Neuronal stem cell (in vitro differentiated cells): ENCODE measurements at regions not wholly inside any gene's neighbourhood (a gene's known extent, or its start where the extent isn't known, plus 50 kb on each side); places are given as distances from the start of the nearest gene placed in this dataset.

Source experiments
- DNase-seq: peaks from one replicate; pipeline ENCODE4 v3.0.0-alpha.2; 2013; ENCODE audit warnings: low spot score
- H2AFZ ChIP-seq: one replicate; pipeline ENCODE4 v1.6.1; 2013; ENCODE audit warnings: mild to moderate bottlenecking, low read length, inconsistent platforms
- H2AK5ac ChIP-seq: 2 replicates; pipeline ENCODE4 v1.6.1; 2013; ENCODE audit warnings: low read depth, mild to moderate bottlenecking, inconsistent platforms, low read length, moderate library complexity, mixed read lengths
- H2BK120ac ChIP-seq: 2 replicates; pipeline ENCODE4 v1.6.1; 2013; ENCODE audit warnings: low read depth, mild to moderate bottlenecking, inconsistent platforms, low read length, moderate library complexity, mixed read lengths
- H2BK12ac ChIP-seq: one replicate; pipeline ENCODE4 v1.6.1; 2013; ENCODE audit warnings: low read length, inconsistent platforms
- H2BK15ac ChIP-seq: 2 replicates; pipeline ENCODE4 v1.6.1; 2013; ENCODE audit warnings: mild to moderate bottlenecking, low read length, inconsistent platforms, mixed read lengths
- H2BK5ac ChIP-seq: one replicate; pipeline ENCODE4 v1.6.1; 2013; ENCODE audit warnings: inconsistent platforms, mild to moderate bottlenecking, low read length, moderate library complexity
- H3K14ac ChIP-seq: one replicate; pipeline ENCODE4 v1.6.1; 2013; ENCODE audit warnings: low read length, inconsistent platforms
- H3K18ac ChIP-seq: 2 replicates; pipeline ENCODE4 v1.6.1; 2013; ENCODE audit warnings: low read length, inconsistent platforms
- H3K23ac ChIP-seq: 2 replicates; pipeline ENCODE4 v1.6.1; 2013; ENCODE audit warnings: low read depth, mild to moderate bottlenecking, mixed read lengths, low read length, inconsistent platforms; ENCODE audit not compliant: poor library complexity
- H3K27ac ChIP-seq: replicated peaks from 3 replicates; pipeline ENCODE4 v1.5.1; 2013; ENCODE audit warnings: low read length, inconsistent platforms
- H3K27me3 ChIP-seq, 3 experiments: 2 replicates each; pipeline ENCODE4 v1.6.1; 2013; ENCODE audit warnings: low read length in 3 of 3, mild to moderate bottlenecking in 2 of 3, inconsistent platforms in 1 of 3, low read depth in 1 of 3, mixed read lengths in 1 of 3, moderate library complexity in 1 of 3; ENCODE audit not compliant: control insufficient read depth in 3 of 3, insufficient read depth in 3 of 3
- H3K36me3 ChIP-seq, 2 donors: replicated peaks in 1 of 2; 2 replicates each; pipeline ENCODE4 v1.6.1; 2013; ENCODE audit warnings: low read length in 2 of 2; ENCODE audit not compliant: control insufficient read depth in 2 of 2, insufficient read depth in 2 of 2
- H3K4ac ChIP-seq: 2 replicates; pipeline ENCODE4 v1.6.1; 2013; ENCODE audit warnings: inconsistent platforms, mild to moderate bottlenecking, low read length, moderate library complexity
- H3K4me1 ChIP-seq, 2 donors: 1 replicate in 1 of 2; 2 replicates in 1 of 2; pipeline ENCODE4 v1.6.1; 2013; ENCODE audit warnings: low read length in 2 of 2, low read depth in 1 of 2; ENCODE audit not compliant: control insufficient read depth in 2 of 2, insufficient read depth in 1 of 2
- H3K4me2 ChIP-seq: one replicate; pipeline ENCODE4 v1.6.1; 2013; ENCODE audit warnings: mild to moderate bottlenecking, low read length, inconsistent platforms; ENCODE audit not compliant: insufficient read depth, poor library complexity, severe bottlenecking
- H3K4me3 ChIP-seq, 2 donors: 2 replicates each; pipeline ENCODE4 v1.5.1; 2013; ENCODE audit warnings: low read length in 2 of 2, mild to moderate bottlenecking in 2 of 2, inconsistent platforms in 1 of 2, moderate library complexity in 1 of 2
- H3K79me1 ChIP-seq: one replicate; pipeline ENCODE4 v1.6.1; 2013; ENCODE audit warnings: low read depth, mild to moderate bottlenecking, inconsistent platforms, low read length, moderate library complexity
- H3K9ac ChIP-seq: one replicate; pipeline ENCODE4 v1.6.1; 2013; ENCODE audit warnings: mild to moderate bottlenecking, low read depth, low read length, inconsistent platforms; ENCODE audit not compliant: poor library complexity
- H3K9me3 ChIP-seq, 2 donors: replicated peaks in 1 of 2; 2 replicates each; pipeline versions ENCODE3 to v1.6.1; 2013; ENCODE audit warnings: low read length in 2 of 2, mild to moderate bottlenecking in 2 of 2, inconsistent platforms in 1 of 2, low read depth in 1 of 2, mixed read lengths in 1 of 2, moderate library complexity in 1 of 2; ENCODE audit not compliant: control insufficient read depth in 2 of 2, insufficient read depth in 1 of 2
- H4K8ac ChIP-seq: one replicate; pipeline ENCODE4 v1.6.1; 2013; ENCODE audit warnings: low read depth, mild to moderate bottlenecking, inconsistent platforms, low read length, moderate library complexity
- H4K91ac ChIP-seq: one replicate; pipeline ENCODE4 v1.6.1; 2013; ENCODE audit warnings: low read length, low read depth, mild to moderate bottlenecking, inconsistent platforms; ENCODE audit not compliant: poor library complexity
- WGBS, 2 donors: extraction: QIAGEN DNeasy Blood & Tissue Kit; methylation state at CpG; one replicate each; pipeline ENCODE4 v1.1.7; 2013; ENCODE audit warnings: missing lambda C conversion rate in 2 of 2, mixed read lengths in 1 of 2; ENCODE audit not compliant: insufficient read length in 2 of 2, insufficient replicate concordance in 1 of 2; ENCODE audit errors: extremely low coverage in 2 of 2; 5-methylcytosine and 5-hydroxymethylcytosine counted together

DNA sequence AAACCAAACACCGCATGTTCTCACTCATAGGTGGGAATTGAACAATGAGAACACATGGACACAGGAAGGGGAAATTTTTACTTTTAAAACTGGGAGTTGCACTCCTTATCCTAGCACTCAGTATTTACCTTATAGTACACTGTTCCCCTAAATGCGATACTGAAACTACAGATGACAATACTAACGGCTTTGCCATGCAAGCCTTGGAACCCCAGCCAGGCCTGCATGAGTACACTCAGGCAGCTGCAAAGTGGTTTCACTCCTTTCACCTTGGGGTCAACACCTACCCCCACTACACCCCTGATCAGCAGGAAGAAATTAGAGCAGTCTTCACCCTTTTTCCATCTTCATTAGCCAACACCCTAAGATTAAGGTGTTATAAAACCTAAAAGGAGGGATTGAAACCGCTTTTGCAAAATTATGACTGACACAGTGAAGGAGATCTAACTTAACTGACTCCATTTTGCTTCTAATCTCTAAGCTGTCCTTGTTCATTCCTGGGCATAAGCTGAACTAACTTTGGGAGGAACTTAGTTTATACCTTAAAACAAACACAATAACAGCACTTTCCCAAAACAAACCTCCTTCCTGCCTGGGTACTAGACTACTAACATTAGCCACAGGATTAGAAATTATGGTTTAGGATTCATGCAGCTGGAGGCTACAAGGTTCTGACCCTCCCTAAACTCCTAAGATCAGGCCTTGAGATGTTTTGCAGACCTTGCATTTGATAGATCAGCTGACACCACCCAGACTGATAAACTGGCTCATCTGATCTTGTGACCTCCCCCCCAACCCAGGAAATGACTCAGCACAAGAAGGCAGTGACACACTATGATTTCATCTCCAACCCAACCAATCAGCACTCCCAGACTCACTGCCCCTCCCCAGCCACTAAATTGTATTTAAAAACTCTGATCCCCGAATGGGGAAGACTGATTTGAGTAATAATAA is 452.1 kb upstream of the PPP2R3A start:
- H2BK12ac ChIP-seq, result no peak overlapping the region
- no peak overlapping the region for H3K9ac ChIP-seq
- no peak overlapping the region for H2BK15ac ChIP-seq
- H3K14ac ChIP-seq, result no peak overlapping the region
- H4K91ac ChIP-seq, result no peak overlapping the region
- H2BK5ac ChIP-seq, result no peak overlapping the region
- no peak for DNase-seq
- no peaks in the 10 kb centered on the region for H3K9me3 ChIP-seq
- no peak overlapping the region for H2BK120ac ChIP-seq
- peak overlapping the region; percentile 3 for H2AFZ ChIP-seq
- WGBS, 2 donors, result no CpG with 5 or more reads among the region's 5 CpGs
- H2AK5ac ChIP-seq, result no peak overlapping the region
- H3K4me2 ChIP-seq, result no peak overlapping the region
- no peaks in the 10 kb centered on the region for H3K4me1 ChIP-seq
- H3K27me3 ChIP-seq, result no peaks in the 10 kb centered on the region
- H3K27ac ChIP-seq, result no peak overlapping the region
- no peak overlapping the region for H3K23ac ChIP-seq
- no peak overlapping the region for H3K4ac ChIP-seq
- H3K18ac ChIP-seq, result no peak overlapping the region
- H3K4me3 ChIP-seq, result no peak overlapping the region
- H3K36me3 ChIP-seq, result no peaks in the 10 kb centered on the region
- no peak overlapping the region for H4K8ac ChIP-seq
- H3K79me1 ChIP-seq, result no peaks in the 10 kb centered on the region

DNA sequence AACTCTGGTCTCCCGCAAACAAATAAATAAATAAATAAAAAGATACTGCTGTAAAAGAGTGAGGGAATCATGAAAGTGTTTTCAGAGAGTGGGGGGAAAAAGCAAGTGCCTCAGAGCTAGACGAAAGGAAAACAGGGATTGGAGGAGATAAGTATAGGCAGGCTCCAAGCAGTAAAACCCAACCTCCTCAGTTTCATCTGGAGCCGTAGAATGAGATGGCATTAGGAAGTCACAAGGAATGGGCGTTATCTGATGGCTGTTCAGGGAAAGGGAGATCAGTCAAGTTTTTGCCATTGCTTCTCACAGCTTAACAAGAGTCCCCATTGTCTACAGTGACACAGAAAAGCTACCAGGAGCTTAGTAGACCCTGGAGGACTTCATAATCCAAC is 451.5 kb upstream of the PPP2R3A start:
- Histone ChIP-seq H2BK120ac (no peak overlapping the region), H3K14ac (no peak overlapping the region), H3K18ac (no peak overlapping the region), H3K9me3 (no peaks in the 10 kb centered on the region), H2AK5ac (no peak overlapping the region), H3K27ac (no peak overlapping the region), H2AFZ (no peak overlapping the region), H4K91ac (no peak overlapping the region), H3K4me1 (no peaks in the 10 kb centered on the region), H3K23ac (no peak overlapping the region), H3K9ac (no peak overlapping the region), H3K79me1 (no peaks in the 10 kb centered on the region), H3K36me3 (no peaks in the 10 kb centered on the region), H2BK5ac (no peak overlapping the region), H3K4me3 (no peak overlapping the region), H2BK15ac (no peak overlapping the region), H3K4me2 (no peak overlapping the region), H3K4ac (no peak overlapping the region), H3K27me3 (no peaks in the 10 kb centered on the region), H2BK12ac (no peak overlapping the region), H4K8ac (no peak overlapping the region)
- no CpG with 5 or more reads among the region's 4 CpGs for WGBS, 2 donors
- DNase-seq, result no peak

DNA sequence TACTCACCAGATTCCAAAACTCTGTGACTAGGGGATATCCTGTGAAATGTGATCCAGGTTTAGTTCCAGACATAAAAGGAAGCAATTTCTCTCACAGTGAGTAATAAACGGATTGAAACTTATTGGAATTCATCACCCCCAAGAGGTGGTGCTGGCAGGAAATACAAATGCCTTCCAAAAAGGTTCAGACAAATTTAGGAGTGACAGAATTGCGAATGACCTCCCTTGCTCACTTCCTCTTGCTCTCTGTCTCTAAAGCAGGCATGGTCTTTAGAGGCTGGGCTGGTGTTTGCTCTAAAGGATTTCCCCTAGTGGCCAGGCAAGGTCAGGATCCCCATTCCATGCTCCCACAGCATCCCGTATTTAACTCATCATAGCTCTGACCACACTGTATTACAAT is 449.4 kb upstream of the PPP2R3A start:
- Histone ChIP-seq H3K9ac (no peak overlapping the region), H2BK15ac (no peak overlapping the region), H3K18ac (no peak overlapping the region), H3K79me1 (no peaks in the 10 kb centered on the region), H3K4me2 (no peak overlapping the region), H3K14ac (no peak overlapping the region), H3K4me3 (no peak overlapping the region), H3K36me3 (no peaks in the 10 kb centered on the region), H3K27ac (no peak overlapping the region), H2AFZ (no peak overlapping the region), H2BK120ac (no peak overlapping the region), H3K9me3 (no peaks in the 10 kb centered on the region), H3K4ac (no peak overlapping the region), H4K91ac (no peak overlapping the region), H3K23ac (no peak overlapping the region), H2AK5ac (no peak overlapping the region), H2BK12ac (no peak overlapping the region), H3K4me1 (no peaks in the 10 kb centered on the region), H2BK5ac (no peak overlapping the region), H3K27me3 (no peaks in the 10 kb centered on the region), H4K8ac (no peak overlapping the region)
- no peak for DNase-seq
- WGBS, 2 donors, result no CpG with 5 or more reads among the region's 3 CpGs

DNA sequence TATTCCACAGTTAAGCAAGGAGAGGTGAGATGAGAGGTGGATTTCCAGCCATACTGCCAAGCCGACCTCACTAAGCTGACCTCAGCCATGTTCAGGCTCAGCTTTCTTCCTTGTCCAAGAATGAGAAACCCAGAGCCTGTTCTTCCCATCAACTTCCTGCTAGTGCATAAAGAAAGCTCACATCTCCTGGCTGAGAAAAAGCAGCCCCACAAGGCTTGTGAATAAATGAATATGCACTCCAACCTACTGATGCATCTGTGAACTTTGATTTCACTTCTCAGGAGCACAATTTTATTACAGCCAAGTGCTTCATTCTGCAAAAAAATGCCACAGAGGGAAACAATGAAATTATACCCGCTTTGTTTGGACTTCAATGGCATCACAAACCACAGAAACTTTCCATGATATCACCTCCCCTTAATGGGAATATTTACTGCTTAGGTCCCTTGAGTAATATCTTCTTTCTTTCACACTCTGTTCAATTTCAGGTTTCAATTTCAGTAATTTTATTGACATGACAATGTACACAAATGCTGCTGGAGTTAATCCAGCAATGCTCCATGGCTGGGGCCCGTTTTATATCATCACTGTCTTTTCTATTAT is 437.0 kb upstream of the PPP2R3A start:
- H3K4me2 ChIP-seq, result no peak overlapping the region
- no peaks in the 10 kb centered on the region for H3K27me3 ChIP-seq
- no peak overlapping the region for H3K4me3 ChIP-seq
- H2AK5ac ChIP-seq, result no peak overlapping the region
- no peak overlapping the region for H3K9ac ChIP-seq
- H2BK15ac ChIP-seq, result no peak overlapping the region
- H3K9me3 ChIP-seq, result no peaks in the 10 kb centered on the region
- no peak for DNase-seq
- WGBS, 2 donors, result no CpG with 5 or more reads among the region's 3 CpGs
- no peak overlapping the region for H2BK12ac ChIP-seq
- no peak overlapping the region for H3K4ac ChIP-seq
- no peak overlapping the region for H3K27ac ChIP-seq
- no peak overlapping the region for H2AFZ ChIP-seq
- H4K8ac ChIP-seq, result no peak overlapping the region
- no peaks in the 10 kb centered on the region for H3K36me3 ChIP-seq
- no peak overlapping the region for H3K14ac ChIP-seq
- no peaks in the 10 kb centered on the region for H3K79me1 ChIP-seq
- H2BK120ac ChIP-seq, result no peak overlapping the region
- no peaks in the 10 kb centered on the region for H3K4me1 ChIP-seq
- no peak overlapping the region for H3K18ac ChIP-seq
- H4K91ac ChIP-seq, result no peak overlapping the region
- H2BK5ac ChIP-seq, result no peak overlapping the region
- no peak overlapping the region for H3K23ac ChIP-seq
